BE2C (cell line): ENCODE measurements at regions not wholly inside any gene's neighbourhood (a gene's known extent, or its start where the extent isn't known, plus 50 kb on each side); places are given as distances from the start of the nearest gene placed in this dataset.

Experiments
- DNase-seq: peaks from one replicate; pipeline ENCODE4 v3.0.0-alpha.2; 2020
- H3K27me3 ChIP-seq: fragments of 250-450 bp; sonication (Bioruptor Pico); 2 replicates; pipeline ENCODE4 v1.5.1; 2020; ENCODE audit warnings: mild to moderate bottlenecking
- H3K36me3 ChIP-seq: fragments of 250-450 bp; sonication (Bioruptor Pico); 2 replicates; pipeline ENCODE4 v1.5.1; 2020; ENCODE audit warnings: mild to moderate bottlenecking
- H3K4me1 ChIP-seq: fragments of 250-450 bp; sonication (Bioruptor Pico); 2 replicates; pipeline ENCODE4 v1.5.1; 2020
- H3K4me3 ChIP-seq: 2 replicates; pipeline ENCODE4 v1.5.1; 2011; ENCODE audit warnings: low read depth, low read length
- H3K9me3 ChIP-seq: fragments of 250-450 bp; sonication (Bioruptor Pico); 2 replicates; pipeline ENCODE4 v1.5.1; 2020
- TF ChIP-seq, protein P1 (sequence below): IDR thresholded peaks from 2 replicates; pipeline ENCODE4 v1.5.1; 2012; ENCODE audit warnings: mild to moderate bottlenecking, low read depth, low read length

DNA sequence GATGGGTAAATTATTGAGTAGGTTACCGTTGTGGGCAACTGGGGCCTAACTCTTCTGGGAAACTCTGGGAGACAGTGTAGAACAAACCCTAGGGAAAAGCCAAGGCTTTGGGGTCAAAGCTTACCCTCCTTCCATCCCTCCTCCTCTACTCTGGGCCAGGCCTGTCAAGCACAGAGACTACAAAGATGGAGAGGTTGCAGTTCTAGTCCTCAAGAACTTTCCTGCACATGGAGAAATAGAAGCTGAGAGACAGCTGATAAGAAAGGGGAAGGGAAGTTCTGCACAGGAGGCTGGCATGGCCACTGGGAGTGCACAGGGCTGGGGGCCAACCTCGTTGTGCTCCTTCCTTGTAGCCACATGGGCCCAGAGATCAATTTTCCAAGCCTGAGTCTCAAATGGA is 67.2 kb upstream of the ALX4 start:
- no peaks in the 10 kb centered on the region for H3K4me1 ChIP-seq

DNA sequence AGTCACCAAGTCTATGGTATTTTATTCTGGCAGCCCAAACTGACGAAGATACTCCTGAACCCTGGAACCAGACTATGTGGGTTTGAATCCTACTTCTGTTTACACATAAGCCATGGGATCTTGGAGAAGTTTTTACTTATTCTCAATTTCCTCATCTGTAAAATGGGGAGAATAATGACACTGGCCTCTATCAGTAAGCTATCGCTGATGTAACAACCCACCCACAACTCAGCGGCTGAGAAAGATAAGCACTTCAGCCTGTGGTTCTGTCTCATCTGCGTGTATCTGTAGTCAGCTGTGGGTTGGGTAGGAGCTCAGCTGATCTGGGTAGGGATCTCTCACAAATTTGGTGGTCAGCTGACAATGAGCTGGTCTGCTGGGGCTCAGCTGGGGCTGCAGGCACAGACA is 68.0 kb upstream of the ALX4 start:
- Histone ChIP-seq H3K9me3 (no peaks in the 10 kb centered on the region), H3K4me1 (no peaks in the 10 kb centered on the region), H3K27me3 (no peaks in the 10 kb centered on the region), H3K36me3 (no peaks in the 10 kb centered on the region), H3K4me3 (no peak overlapping the region)
- TF ChIP-seq, protein P1, sequence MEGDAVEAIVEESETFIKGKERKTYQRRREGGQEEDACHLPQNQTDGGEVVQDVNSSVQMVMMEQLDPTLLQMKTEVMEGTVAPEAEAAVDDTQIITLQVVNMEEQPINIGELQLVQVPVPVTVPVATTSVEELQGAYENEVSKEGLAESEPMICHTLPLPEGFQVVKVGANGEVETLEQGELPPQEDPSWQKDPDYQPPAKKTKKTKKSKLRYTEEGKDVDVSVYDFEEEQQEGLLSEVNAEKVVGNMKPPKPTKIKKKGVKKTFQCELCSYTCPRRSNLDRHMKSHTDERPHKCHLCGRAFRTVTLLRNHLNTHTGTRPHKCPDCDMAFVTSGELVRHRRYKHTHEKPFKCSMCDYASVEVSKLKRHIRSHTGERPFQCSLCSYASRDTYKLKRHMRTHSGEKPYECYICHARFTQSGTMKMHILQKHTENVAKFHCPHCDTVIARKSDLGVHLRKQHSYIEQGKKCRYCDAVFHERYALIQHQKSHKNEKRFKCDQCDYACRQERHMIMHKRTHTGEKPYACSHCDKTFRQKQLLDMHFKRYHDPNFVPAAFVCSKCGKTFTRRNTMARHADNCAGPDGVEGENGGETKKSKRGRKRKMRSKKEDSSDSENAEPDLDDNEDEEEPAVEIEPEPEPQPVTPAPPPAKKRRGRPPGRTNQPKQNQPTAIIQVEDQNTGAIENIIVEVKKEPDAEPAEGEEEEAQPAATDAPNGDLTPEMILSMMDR = no peak
- no peak for DNase-seq

More for the DNA sequence above, 67.2 kb upstream of the ALX4 start:
- H3K36me3 ChIP-seq = no peaks in the 10 kb centered on the region
- H3K9me3 ChIP-seq = no peaks in the 10 kb centered on the region
- DNase-seq = no peak
- no peak overlapping the region for H3K4me3 ChIP-seq
- TF ChIP-seq, protein P1 = no peak
- H3K27me3 ChIP-seq = no peaks in the 10 kb centered on the region

DNA sequence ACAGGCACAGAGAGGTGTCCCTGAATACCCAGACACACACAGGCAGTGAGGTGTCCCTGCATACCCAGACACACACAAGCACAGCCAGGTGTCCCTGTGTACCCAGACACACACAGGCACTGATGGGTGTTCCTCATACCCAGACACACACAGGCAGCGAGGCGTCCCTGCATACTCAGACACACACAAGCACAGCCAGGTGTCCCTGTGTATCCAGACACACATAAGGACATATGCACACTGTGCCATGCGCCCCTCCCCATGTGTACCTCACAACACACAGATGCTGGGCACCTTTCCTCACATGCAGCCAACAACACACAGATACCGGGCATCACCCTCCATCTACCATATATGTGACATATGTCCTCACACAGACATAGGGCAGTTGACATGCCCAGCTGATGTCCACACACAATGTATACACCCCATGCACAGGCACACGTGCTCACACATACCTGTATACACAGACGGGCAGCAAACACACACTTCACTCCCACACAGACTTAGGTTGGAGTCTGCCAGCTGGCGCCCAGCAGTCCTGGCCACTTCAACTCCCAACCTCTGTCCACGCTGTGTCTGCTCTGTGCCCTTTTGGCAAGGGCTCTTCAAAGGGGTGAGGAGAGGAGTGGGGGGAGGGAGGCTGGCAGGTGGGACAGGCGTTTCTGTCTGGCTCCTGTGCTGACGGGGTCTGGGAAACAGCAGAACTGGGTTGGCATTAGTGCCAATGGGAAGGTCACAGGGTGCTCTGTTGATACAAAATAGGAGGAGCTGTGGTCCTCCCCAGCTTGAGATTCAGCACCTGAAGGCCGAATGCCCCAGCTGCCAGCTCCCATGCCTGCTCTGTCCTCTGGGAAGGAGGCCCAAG is 69.4 kb upstream of the ALX4 start:
- no peak for DNase-seq
- Histone ChIP-seq H3K36me3 (no peaks in the 10 kb centered on the region), H3K9me3 (no peaks in the 10 kb centered on the region), H3K4me3 (no peak overlapping the region), H3K4me1 (no peaks in the 10 kb centered on the region), H3K27me3 (no peaks in the 10 kb centered on the region)
- TF ChIP-seq, protein P1 = no peak

DNA sequence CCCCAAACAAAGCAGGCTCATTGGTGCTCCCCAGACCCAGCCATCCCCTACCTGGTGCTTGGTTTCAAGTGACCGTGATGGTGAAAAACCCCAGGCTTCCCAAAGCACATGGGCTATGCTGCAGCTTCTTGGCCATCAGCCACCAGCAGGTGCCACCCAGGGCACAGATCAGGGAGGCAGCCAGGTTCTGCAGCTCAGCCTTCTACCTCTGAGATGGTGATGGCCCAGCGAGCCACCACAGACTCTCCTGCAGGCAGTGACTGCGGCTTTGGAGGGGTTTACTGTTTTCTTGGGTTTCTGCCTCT is 70.0 kb upstream of the ALX4 start:
- TF ChIP-seq, protein P1 = no peak
- no peak for DNase-seq
- Histone ChIP-seq H3K4me1 (no peaks in the 10 kb centered on the region), H3K4me3 (no peak overlapping the region), H3K27me3 (no peaks in the 10 kb centered on the region), H3K9me3 (no peaks in the 10 kb centered on the region), H3K36me3 (no peaks in the 10 kb centered on the region)

DNA sequence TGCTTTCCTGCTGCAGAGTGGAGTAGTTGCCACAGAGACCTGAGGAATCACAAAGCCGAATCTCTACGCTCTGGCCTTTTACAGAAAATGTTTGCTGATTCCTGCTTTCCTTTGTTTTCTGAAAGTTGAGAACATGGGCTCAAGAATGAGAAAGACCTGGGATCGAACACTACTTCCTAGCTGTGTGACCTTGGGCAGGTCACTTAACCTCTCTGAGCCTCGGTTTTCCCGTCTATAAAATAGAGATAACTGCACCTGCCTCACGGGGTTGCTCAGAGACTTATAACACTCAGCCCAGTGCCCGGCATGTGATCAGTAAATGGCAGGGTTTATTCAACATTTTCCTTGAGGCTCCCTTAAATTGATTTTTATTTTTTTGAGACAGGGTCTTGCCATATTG is 70.9 kb upstream of the ALX4 start:
- Histone ChIP-seq H3K9me3 (no peaks in the 10 kb centered on the region), H3K36me3 (no peaks in the 10 kb centered on the region), H3K4me3 (no peak overlapping the region), H3K4me1 (no peaks in the 10 kb centered on the region), H3K27me3 (no peaks in the 10 kb centered on the region)
- no peak for DNase-seq
- TF ChIP-seq, protein P1 = no peak

DNA sequence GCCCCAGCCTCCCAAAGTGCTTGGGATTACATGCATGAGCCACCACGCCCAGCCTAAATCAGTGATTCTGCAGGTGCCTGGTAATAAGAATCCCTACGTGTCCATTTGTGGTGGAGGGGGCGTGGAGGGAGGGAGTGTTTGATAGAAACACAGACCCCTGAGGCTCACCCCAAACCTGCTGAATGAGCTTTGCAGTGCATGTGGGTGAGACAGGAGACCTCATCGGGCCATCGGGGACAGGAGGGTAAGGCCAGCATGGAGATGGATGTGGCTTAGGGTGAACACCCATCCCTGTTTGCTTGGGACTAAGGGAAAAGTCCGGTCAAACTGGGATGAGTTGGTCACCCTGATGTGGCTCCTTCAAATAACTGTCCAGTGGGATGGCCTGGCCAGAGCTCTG is 71.3 kb upstream of the ALX4 start:
- H3K4me1 ChIP-seq = no peaks in the 10 kb centered on the region
- TF ChIP-seq, protein P1 = no peak
- H3K27me3 ChIP-seq = no peaks in the 10 kb centered on the region
- no peaks in the 10 kb centered on the region for H3K36me3 ChIP-seq
- H3K9me3 ChIP-seq = no peaks in the 10 kb centered on the region
- no peak overlapping the region for H3K4me3 ChIP-seq
- DNase-seq = no peak
